Neutrophil (primary cell): ENCODE measurements at regions not wholly inside any gene's neighbourhood (a gene's known extent, or its start where the extent isn't known, plus 50 kb on each side); places are given as distances from the start of the nearest gene placed in this dataset.

Experiments used
- H3K27ac ChIP-seq: fragments of 200-600 bp; sonication (generic); 2 replicates; pipeline ENCODE4 v1.5.1; 2016; ENCODE audit warnings: mild to moderate bottlenecking, moderate library complexity
- H3K27me3 ChIP-seq: fragments of 200-600 bp; sonication (generic); 2 replicates; pipeline ENCODE4 v1.6.0; 2016; ENCODE audit warnings: mild to moderate bottlenecking
- H3K36me3 ChIP-seq: fragments of 200-600 bp; sonication (generic); 2 replicates; pipeline ENCODE4 v1.5.1; 2017
- H3K4me1 ChIP-seq, 2 experiments: fragments of 200-600 bp in 1 of 2; sonication (generic) in 1 of 2; 1 replicate in 1 of 2; 2 replicates in 1 of 2; pipeline versions ENCODE4 v1.5.1 to v1.6.1; 2013 to 2016; ENCODE audit warnings: low read depth in 1 of 2, low read length in 1 of 2, mild to moderate bottlenecking in 1 of 2, moderate library complexity in 1 of 2; ENCODE audit not compliant: control insufficient read depth in 1 of 2, insufficient read depth in 1 of 2
- H3K4me3 ChIP-seq, 2 experiments: fragments of 200-600 bp in 1 of 2; sonication (generic) in 1 of 2; 1 replicate in 1 of 2; 2 replicates in 1 of 2; pipeline ENCODE4 v1.5.1; 2013 to 2016; ENCODE audit warnings: low read depth in 1 of 2, low read length in 1 of 2, mild to moderate bottlenecking in 1 of 2, moderate library complexity in 1 of 2
- H3K9me3 ChIP-seq: fragments of 200-600 bp; sonication (generic); 2 replicates; pipeline ENCODE4 v1.5.1; 2016
- CTCF ChIP-seq: fragments of 200-600 bp; sonication (generic); IDR thresholded peaks from 2 replicates; pipeline ENCODE4 v1.5.1; 2016; ENCODE audit warnings: antibody characterized with exemption

- no peaks in the 10 kb centered on the region for H3K27me3 ChIP-seq
- H3K9me3 ChIP-seq, result no peaks in the 10 kb centered on the region
- H3K4me3 ChIP-seq, result no peak overlapping the region
- H3K27ac ChIP-seq, result no peak overlapping the region
- no peak for TF ChIP-seq CTCF
- H3K4me1 ChIP-seq, result no peaks in the 10 kb centered on the region
- H3K36me3 ChIP-seq, result no peaks in the 10 kb centered on the region
Observed at GRCh38 chr20:12955611-12956010, 53.2 kb upstream of the SPTLC3 start.

GRCh38 chr20:12956303-12956702 is 52.5 kb upstream of the SPTLC3 start:
- Histone ChIP-seq H3K27me3 (no peaks in the 10 kb centered on the region), H3K4me3 (no peak overlapping the region), H3K36me3 (no peaks in the 10 kb centered on the region), H3K27ac (no peak overlapping the region), H3K9me3 (no peaks in the 10 kb centered on the region), H3K4me1 (no peaks in the 10 kb centered on the region)
- no peak for TF ChIP-seq CTCF

DNA sequence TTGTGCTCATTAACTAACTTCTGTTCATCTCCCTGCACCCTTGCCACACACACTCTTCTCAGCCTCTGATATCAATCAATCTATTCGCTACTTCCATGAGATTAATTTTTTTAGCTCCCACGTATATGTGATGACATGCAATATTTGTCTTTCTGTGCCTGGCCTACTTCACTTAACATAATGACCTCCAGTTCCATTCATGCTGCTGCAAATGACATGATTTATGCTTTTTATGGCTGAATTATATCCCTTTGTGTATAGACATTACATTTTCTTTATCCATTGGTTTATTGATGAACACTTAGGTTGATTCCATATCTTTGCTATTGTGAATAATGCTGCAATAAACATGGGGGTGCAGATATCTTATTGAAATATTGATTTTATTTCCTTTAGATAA is 50.8 kb upstream of the SPTLC3 start:
- Histone ChIP-seq H3K9me3 (no peaks in the 10 kb centered on the region), H3K27me3 (no peaks in the 10 kb centered on the region), H3K36me3 (no peaks in the 10 kb centered on the region), H3K4me3 (no peak overlapping the region), H3K4me1 (no peaks in the 10 kb centered on the region), H3K27ac (no peak overlapping the region)
- TF ChIP-seq CTCF, result no peak
